ENCODE measurements at regions not wholly inside any gene's neighbourhood (a gene's known extent, or its start where the extent isn't known, plus 50 kb on each side); places are given as distances from the start of the nearest gene placed in this dataset.

- TF ChIP-seq CTCF (IDR thresholded peaks at IDR 0.05; ENCODE audit: low read depth, low read length) (no peak), EZH2phosphoT487 (IDR thresholded peaks at IDR 0.05; ENCODE audit: low read depth) (no peak)
Observed at GRCh38 chr17:5895276-5895675, 174.9 kb upstream of the WSCD1 start.
